ENCODE measurements at regions not wholly inside any gene's neighbourhood (a gene's known extent, or its start where the extent isn't known, plus 50 kb on each side); places are given as distances from the start of the nearest gene placed in this dataset.

DNA sequence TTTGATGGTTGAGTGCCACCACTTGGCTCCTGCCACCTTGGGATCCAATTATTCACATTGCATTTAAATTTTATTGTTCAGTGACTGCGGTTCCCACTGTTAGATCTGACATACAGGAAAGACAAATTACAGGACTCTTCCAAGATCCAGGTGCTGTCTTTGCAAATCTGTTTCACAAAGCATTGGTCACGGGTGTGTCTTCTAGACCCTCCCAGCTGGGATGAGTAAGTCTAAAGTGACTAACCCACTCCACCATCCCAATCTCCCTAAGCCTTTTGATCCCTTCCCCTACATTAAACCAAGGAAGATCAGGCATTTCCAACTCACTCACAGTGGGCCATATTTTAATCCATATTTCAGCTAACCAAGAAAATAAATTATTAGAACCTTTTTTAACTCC, 1016.3 kb upstream of the CTNND2 start:
- no peak for TF ChIP-seq POLR2AphosphoS5 (IDR thresholded peaks at IDR 0.05)
- TF ChIP-seq, protein P1, sequence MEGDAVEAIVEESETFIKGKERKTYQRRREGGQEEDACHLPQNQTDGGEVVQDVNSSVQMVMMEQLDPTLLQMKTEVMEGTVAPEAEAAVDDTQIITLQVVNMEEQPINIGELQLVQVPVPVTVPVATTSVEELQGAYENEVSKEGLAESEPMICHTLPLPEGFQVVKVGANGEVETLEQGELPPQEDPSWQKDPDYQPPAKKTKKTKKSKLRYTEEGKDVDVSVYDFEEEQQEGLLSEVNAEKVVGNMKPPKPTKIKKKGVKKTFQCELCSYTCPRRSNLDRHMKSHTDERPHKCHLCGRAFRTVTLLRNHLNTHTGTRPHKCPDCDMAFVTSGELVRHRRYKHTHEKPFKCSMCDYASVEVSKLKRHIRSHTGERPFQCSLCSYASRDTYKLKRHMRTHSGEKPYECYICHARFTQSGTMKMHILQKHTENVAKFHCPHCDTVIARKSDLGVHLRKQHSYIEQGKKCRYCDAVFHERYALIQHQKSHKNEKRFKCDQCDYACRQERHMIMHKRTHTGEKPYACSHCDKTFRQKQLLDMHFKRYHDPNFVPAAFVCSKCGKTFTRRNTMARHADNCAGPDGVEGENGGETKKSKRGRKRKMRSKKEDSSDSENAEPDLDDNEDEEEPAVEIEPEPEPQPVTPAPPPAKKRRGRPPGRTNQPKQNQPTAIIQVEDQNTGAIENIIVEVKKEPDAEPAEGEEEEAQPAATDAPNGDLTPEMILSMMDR (IDR thresholded peaks at IDR 0.05): no peak
- no peak for TF ChIP-seq EP300 (IDR thresholded peaks at IDR 0.05)

Measured in sigmoid colon (tissue), 4 donors.